ENCODE measurements at regions not wholly inside any gene's neighbourhood (a gene's known extent, or its start where the extent isn't known, plus 50 kb on each side); places are given as distances from the start of the nearest gene placed in this dataset.

GRCh38 chr13:107851670-107852069, 363.7 kb downstream of the LIG4 start:
- H3K4me1 ChIP-seq (replicated peaks in 1 of 2; ENCODE audit: control insufficient read depth in 2 of 2, insufficient read depth in 2 of 2, low read length in 2 of 2), result no peaks in the 10 kb centered on the region; a peak in 1 of 5 replicates
- intact Hi-C loops (cut with micrococcal nuclease), result no loop called here
- no peaks in the 10 kb centered on the region for H3K79me2 ChIP-seq (ENCODE audit: control insufficient read depth, insufficient read depth, low read length)
- H3K4me2 ChIP-seq (ENCODE audit: insufficient read depth, low read length), result no peak overlapping the region
- no peak overlapping the region for H3K9ac ChIP-seq (ENCODE audit: insufficient read depth in 1 of 2, low read depth in 2 of 2, low read length in 2 of 2)
- TF ChIP-seq MECOM (CRISPR knock-in tag; IDR thresholded peaks at IDR 0.05), result no peak
- peak; percentile 83 for TF ChIP-seq ZNF384 (IDR thresholded peaks at IDR 0.05; ENCODE audit: low read depth, low read length)
- no peak for TF ChIP-seq ZMIZ1 (IDR thresholded peaks at IDR 0.05; ENCODE audit: low read depth in 2 of 2, low read length in 2 of 2)
- 0 out of 2 replicates have a peak, but pooled peaks have one; percentile 24 for TF ChIP-seq GTF2F1 (IDR thresholded peaks at IDR 0.05; ENCODE audit: low read depth, low read length)
- TF ChIP-seq DDX20 (tag; IDR thresholded peaks at IDR 0.05; ENCODE audit: low read depth), result no peak
- TF ChIP-seq POLR2G (IDR thresholded peaks at IDR 0.05; ENCODE audit: low read depth, low read length), result no peak
- no peak for TF ChIP-seq ZNF124 (CRISPR knock-in tag; IDR thresholded peaks at IDR 0.05)
- no peak for TF ChIP-seq ZNF224 (CRISPR knock-in tag; IDR thresholded peaks at IDR 0.05)
- no peak for TF ChIP-seq TEAD1 (CRISPR knock-in tag; IDR thresholded peaks at IDR 0.05)
- H3K36me3 ChIP-seq (ENCODE audit: control insufficient read depth, insufficient read depth, low read length), result no peaks in the 10 kb centered on the region
- DNase-seq (ENCODE audit: extremely low read depth in 1 of 4, low spot score in 3 of 4) (peak; percentile 6 to 22 (median 12)), FAIRE-seq (no peak), ATAC-seq (peak; percentile 58)
- CTCF ChIA-PET (ENCODE audit: low intra/inter-chr PET ratio), result no interaction called here
- no peak overlapping the region for H3K27ac ChIP-seq (ENCODE audit: extremely low read depth, low read depth, low read length)
- POLR2A ChIA-PET, result interaction anchor here (0.6 to 1.8 kb wide), 4 partner anchors 13 to 88 kb away, joined by 3 to 7 read pairs (median 3); no protein-coding TSS in a partner anchor
- no peaks in the 10 kb centered on the region for H3K9me1 ChIP-seq (ENCODE audit: control insufficient read depth, insufficient read depth, low read length)
- no peaks in the 10 kb centered on the region; the same call in none of the 2 replicates for H4K20me1 ChIP-seq (replicated peaks; ENCODE audit: control insufficient read depth, insufficient read depth, low read length)
- in situ Hi-C loops (cut with MboI), result no loop called here
- peaks cover 3 to 5% of the 10 kb centered on the region in 2 experiments; a peak in 1 of 5 replicates for H3K27me3 ChIP-seq (ENCODE audit: control insufficient read depth in 2 of 2, insufficient read depth in 2 of 2, low read length in 2 of 2)
- 6% methylated on average over 3 of the region's 3 CpGs for WGBS (ENCODE audit: insufficient coverage, low coverage, missing lambda C conversion rate)
- H2AFZ ChIP-seq (ENCODE audit: low read depth, low read length), result no peak overlapping the region
- H3K9me3 ChIP-seq (replicated peaks; ENCODE audit: control insufficient read depth, insufficient read depth, low read depth, low read length), result no peaks in the 10 kb centered on the region
- H3K4me3 ChIP-seq, result no peak overlapping the region
- no TSS peak for BruUV-seq (replicated peaks)

Measured in K562 (cell line).